OCI-LY7 (cell line): ENCODE measurements at regions not wholly inside any gene's neighbourhood (a gene's known extent, or its start where the extent isn't known, plus 50 kb on each side); places are given as distances from the start of the nearest gene placed in this dataset.

ENCODE experiments used
- CTCF ChIP-seq: fragments of 200-600 bp; sonication (generic); conservative IDR thresholded peaks from 2 replicates; pipeline ENCODE4 v1.5.1; 2014; ENCODE audit warnings: mild to moderate bottlenecking, antibody characterized with exemption, low read length, moderate library complexity, mixed read lengths
- EZH2phosphoT487 ChIP-seq: fragments of 200-600 bp; sonication (generic); IDR thresholded peaks from 2 replicates; pipeline ENCODE4 v1.6.1; 2018; ENCODE audit warnings: low read depth, borderline replicate concordance, mild to moderate bottlenecking, mixed run types, antibody characterized with exemption, low read length, moderate library complexity, mixed read lengths

GRCh38 chr2:128399256-128399655 is 80.6 kb upstream of the HS6ST1 start:
- no peak for TF ChIP-seq CTCF
- TF ChIP-seq EZH2phosphoT487: no peak
